SIG-M5 (cell line): ENCODE measurements at regions not wholly inside any gene's neighbourhood (a gene's known extent, or its start where the extent isn't known, plus 50 kb on each side); places are given as distances from the start of the nearest gene placed in this dataset.

ENCODE experiments used
- DNase-seq: peaks from one replicate; lab custom pipeline; 2025; lab: John Stamatoyannopoulos, UW

DNA sequence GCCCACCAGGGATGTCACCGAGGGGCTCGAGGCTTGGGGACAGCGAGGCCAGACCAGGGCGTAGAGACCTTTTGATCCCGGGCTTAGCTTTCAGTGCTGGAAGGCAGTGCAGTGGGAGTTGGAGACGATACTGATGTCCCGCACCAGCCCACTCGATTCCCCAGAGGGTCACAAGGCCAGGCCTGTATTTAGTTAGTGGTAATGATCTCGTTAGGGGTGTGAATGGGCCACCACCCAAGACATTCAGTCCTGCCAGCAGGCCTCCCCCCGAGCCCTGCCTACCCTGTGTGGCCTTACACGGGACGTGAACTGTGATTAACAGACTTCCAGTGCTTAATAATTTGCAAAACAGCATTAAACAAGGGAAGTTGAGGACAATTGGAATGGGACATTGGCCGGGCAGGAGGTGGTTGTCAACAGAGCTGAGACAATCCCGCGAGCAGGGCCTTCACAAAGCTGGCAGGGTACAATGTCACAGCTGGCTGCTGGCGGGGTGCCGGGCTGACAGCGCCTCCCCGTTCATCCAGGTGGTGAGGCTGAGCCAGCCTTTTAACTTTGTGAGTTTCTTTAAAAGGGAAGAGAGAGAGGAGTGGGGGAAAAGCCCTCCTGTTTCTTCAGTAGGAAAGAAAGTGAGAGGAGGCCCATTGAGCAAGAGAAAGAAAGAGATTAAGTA lies 175.3 kb upstream of the RALGAPA2 start:
- no peak for DNase-seq

DNA sequence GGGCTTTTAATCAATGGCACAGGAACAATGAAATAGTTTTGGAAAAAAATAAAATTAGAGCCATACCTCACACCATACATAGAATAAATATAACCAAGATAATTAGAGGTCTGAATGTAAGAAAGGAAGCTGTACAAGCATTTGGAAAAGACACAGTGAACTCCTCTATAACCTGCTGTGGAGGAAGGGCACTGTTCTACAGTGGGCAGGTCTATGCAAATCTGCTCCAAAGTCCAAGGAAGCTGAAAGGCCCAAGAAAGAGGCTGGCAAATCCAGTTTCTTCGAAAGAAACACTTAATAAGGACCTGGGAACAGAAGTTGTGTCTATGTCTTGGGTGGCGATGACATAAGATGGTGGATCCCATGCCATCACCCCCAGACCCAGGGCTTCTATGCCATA lies 169.4 kb upstream of the RALGAPA2 start:
- no peak for DNase-seq

DNA sequence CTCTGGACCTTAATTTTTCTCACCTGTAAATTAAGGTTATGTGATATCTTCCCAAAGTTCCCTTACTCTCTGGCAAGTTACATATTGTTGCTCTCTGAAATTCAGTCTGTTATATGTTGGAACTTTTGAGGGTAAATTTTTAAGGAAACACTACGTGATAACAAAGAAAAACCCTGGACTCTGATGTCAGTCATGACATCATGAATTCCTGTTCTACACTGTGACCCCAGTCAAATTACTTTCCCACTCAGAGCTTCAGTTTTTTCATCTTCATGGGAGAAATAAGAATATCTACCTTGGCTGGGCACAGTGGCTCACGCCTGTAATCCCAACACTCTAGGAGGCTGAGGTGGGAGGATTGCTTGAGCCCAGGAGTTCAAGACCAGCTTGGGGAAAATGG lies 164.6 kb upstream of the RALGAPA2 start:
- DNase-seq, result no peak

DNA sequence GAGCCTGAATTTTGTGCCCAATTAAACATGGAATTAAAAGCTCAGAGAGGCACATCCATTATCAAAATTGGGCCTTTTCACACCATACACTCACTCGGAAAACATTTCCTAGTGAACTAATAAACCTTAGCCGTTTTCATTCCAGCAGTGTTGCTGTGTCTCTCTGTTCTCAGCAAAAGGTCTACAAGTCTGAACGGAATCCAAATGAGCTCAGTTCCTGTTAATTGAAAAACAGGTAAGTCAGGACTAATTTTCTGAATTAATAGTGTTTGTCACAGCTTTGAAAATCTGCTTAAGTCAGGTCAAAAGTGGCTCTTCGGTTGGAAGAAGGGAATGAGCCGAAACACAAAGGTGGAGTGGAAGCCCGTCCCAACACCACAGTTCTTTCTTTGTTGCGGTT lies 163.3 kb upstream of the RALGAPA2 start:
- DNase-seq, result no peak

DNA sequence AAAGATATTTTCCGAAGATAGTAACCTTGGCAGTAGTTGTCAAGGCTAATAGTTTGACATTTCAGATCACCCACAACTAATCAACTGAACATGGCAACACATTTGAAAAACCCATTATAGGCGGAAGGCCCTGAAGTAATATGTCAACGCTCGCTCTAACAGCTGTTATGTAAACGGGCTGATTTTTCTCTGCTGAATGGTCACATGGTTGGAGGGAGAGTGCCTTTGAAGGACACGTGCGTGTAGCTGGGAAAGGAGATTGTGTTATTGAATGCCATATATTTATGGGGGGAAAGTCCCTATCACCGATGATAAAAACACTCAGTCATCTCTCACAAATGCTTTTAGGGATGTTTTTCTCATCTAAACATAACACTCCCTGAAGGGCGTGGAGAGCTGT lies 160.0 kb upstream of the RALGAPA2 start:
- DNase-seq, result no peak

DNA sequence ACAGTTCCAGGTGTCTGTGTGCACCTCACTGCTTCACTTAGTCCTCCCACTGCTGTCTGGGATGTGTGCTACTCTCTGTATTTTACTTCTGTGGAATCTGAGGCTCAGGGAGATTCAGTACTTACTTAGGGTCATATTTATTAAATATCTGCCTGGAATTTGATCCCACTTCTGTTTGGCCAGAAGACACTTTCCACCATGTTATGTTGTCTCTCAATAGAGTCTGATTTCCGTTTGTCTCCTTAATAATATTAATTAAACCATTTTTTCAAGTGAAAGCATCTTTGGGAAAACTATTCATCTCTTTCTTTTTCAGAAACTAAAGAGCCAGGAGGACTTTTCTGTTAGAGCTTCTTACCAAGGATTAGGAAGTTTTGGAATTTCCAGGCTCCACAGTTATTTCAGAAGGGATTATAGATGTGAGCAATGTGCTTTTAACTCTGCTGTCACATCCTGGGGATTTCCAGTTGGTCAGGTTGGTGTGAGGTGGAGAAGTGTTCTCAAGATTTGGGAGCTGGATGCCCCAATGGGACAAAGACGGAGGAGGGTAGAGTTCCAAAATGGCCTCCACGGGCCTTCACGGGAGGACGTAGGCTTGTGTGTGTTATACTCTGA lies 156.8 kb upstream of the RALGAPA2 start:
- DNase-seq, result no peak

DNA sequence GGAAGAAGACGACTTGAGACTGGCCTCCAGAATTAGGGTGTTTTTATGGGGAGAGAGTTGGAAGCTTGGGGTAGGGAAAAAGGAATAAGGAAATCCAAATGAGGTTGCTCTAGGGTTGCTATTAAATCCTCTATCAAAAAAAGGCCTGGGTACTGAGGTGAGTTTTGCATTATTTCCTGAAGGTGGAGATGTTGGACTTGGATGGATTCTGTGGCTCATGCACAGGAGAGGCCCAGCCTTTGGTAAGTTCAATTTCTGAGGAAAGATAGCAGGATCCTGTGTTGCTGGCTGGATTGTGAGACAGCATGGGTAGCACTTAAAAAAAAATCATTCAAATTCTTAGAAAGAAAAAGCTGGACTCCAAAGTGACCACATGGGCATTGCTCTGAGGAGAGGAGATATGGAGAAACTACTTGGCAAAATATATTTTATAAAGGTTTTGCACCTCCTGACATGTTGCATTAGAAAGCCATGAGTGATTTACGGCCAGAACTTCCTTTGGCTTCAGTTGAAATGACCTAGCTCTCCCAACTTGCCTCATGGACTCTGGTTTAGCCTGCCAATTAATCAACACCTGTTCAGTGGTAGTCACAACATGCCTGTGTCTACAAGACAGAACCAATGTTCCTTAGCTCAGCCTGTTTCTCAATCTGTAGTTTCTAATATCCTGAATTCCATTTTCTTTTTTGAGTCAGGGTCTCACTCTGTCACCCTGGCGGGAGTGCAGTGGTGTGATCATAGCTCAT lies 152.1 kb upstream of the RALGAPA2 start:
- no peak for DNase-seq

DNA sequence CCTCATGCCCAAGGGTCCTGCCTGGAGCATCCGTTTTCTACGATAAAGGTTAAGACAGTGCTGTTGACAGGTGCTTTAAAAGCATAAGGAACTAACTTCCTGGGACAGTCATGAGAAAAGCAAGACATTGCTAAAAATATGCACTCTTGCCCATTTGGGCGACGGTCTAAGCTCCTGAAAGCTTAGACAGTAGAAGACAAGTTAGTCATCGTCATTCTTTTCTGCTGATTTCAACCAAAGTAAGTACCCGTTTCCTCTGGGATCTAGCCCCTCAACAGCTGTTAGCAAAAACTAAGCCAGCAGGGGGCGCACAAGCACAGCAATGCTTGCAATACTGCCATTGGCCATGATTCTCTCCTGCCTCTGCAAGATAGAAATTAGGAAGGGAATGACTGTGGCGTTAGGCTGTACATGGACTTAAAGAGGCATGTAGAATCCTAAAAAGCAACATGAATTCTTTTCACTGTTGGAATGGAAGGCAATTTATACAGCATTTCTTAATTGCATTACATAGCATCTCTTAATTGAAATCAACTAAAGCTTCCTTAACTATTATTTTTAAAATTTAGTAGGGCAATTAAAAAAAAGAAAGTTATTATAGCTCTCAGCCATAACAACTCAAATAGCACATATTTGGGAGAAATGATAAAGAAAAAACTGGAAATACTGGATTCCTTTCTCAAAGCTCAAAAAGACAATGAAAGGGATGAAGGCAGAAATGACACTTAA lies 147.8 kb upstream of the RALGAPA2 start:
- peak; percentile 75 for DNase-seq

DNA sequence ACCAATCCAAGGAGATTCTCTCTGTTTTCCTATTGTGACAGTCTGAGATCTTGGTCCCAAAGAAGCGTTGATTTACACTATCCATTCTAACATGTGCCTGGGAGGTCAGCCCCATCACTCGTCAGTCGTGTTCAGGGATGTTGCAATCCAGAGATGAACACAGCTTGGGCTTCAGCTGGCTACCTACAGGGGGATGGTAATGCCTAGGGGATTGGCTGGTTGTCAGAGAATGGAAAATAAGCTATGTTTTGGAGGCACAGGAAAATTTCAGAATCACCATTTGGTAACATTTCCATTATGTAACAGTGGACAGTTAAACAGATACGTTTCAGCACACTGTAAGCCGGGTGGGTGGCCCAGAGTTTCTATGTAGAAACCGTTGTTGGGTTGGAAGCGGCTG lies 147.1 kb upstream of the RALGAPA2 start:
- no peak for DNase-seq

DNA sequence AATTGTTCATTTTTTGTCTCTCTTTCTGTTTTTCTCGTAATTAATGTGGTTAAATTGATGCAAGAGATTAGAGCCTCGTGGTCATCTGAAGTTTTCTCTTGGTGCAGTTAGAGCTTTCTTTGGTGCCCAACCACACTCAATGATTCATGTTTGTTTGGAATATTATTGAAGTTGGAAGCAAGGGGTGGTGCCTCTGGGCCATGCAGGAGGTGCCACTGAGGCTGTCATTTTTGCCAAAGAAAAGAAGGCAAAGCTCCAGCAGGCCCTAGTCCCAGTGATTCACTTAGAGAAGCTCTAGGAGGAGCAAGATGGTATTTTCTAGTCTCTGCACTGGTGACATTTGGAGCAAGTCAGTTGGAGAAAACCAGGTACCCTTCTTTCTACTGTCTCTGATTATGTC lies 144.5 kb upstream of the RALGAPA2 start:
- no peak for DNase-seq

DNA sequence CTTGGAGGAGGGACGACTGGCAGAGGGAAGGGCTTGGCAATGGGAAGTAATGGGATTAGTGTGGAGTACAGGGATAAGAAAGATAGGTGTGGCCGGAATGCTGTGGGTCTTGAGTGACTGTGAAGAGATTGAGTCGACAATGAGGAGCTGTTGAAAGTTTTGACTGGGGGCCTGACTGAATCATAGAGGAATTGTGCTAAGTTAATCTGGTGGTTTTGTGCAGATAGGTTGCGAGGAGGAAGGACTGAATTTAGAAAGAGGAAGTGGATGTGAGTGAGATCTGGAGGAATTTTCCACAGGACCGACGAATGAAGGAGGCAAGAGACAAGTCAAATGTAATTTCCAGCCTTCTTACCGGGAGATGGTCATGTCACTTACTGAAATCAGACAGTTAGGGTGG lies 143.9 kb upstream of the RALGAPA2 start:
- peak; percentile 47 for DNase-seq

DNA sequence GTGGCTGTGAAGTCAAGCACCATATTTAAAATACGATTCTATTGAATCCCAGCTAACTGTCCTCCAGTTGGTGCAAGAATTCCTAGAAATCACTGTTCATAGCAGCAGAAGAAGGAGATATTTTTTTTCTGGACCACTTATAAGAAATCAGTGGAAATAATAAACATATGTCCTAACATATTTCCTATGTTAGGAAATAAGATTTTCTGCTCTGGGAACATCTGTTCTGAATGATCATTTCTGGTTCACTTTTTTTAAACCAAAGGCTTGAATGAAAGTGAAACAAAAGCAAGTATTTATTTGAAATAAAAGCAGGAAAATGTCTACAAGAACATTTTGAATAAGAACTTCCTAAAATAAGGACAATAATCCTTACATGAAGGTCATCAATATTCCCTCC lies 138.9 kb upstream of the RALGAPA2 start:
- no peak for DNase-seq

DNA sequence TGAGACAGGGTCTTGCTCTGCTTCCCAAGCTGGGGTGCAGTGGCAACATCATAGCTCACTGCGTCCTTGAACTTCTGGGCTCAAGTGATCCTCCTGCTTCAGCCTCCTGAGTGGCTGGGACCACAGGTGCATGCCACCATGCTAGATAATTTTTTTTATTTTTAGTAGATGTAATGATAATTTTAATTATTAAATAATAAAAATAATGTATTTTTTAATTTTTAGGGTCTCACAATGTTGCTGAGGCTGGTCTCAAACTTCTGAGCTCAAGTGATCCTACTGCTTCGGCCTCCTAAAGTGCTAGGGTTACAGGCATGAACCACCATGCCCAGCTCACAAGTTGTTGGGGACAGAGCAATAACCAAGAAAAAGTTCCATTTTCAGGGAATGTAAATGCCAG lies 138.0 kb upstream of the RALGAPA2 start:
- no peak for DNase-seq

DNA sequence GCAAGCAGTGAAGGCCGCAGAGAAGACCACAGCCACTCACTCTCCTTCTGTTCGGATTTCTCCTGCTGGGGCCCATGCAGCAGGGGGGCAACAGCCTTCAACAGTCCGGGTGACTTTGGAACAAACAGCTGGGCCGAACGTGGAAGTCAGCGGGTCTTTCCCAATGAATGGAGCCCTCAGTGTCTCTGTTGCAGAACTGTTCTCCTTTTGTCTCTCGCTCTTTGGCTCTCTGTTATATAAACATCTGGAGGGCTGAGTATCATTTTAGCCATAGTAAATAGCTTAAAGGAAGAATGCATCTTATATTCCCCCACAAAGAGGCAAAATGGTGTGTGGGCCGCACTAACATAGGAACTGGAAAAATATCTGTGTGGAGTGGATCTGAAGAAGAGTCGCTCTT lies 136.7 kb upstream of the RALGAPA2 start:
- DNase-seq, result no peak

DNA sequence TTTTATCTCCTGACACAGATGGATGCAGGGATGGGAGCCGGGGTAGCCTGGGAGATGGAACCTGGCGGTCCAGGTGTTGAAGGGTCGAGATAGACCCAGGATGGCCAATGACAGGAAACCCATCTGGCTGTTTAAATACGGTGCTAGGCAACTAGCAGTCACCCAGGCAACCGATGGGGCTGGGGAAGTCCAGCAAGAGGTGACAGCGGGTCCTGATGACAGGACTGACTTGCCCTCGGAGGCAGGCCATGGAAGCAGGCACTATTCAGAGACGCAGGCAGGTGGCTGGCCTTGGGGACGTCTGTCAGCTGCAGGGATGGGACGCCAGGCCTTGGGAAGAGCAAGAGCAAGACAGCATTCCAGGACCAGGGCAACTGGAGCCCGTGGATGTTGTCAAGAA lies 135.4 kb upstream of the RALGAPA2 start:
- DNase-seq, result no peak

DNA sequence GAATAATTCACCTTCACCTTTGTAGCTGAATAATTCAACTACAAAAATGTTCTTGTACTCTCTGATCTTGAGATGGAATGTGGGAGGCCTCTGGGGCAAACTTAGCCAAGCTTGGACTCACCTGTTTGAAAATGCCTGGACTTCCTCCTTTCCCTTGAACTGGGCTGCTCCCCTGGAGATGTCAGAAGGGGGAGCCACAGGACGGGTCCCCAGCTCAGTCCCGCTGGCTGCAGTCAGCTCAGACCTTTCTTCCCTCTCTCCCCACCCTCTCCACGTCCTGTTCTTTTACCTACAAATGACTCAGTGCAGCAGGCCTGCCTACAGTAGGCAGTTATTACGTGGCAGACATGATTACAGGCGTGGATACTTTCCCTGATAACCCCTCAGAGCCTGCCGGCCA lies 131.5 kb upstream of the RALGAPA2 start:
- no peak for DNase-seq

DNA sequence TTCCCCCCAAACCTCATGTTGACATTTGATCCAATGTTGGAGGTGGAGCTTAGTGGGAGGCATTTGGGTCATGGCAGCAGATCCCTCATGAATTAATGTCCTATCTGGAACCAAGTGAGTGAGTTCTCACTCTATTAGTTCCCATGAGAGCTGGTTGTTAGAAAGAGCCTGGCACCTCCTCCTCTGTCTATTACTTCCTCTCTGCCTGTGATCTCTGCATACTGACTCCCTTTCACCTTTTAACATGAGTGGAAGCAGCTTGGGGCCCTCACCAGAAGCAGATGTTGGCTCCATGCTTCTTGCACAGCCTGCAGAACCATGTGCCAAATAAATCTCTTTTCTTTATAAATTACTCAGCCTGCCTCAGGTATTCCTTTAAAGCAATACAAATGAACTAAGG lies 127.3 kb upstream of the RALGAPA2 start:
- DNase-seq, result no peak

DNA sequence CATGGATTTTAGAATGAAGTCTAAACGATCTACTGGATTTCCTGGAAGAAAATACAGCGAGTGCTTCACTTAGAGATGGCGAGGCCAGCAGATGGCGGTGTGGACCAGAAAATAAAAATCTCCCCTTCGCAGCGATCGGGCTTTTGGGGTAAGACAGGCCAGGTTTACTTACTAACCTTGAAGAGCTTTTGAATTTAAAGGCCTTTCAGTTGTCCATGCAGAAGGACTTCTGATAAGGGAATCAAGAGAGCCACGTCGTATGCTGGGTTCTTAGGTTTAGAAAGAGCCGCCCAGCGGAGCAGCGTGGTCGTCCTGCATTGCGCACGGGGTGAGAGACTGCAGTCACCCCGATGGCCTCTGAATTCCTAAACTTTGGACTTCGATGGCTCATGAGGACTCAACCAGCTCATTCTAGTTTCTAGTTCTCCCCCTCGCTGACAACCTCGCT lies 125.2 kb upstream of the RALGAPA2 start:
- peak; percentile 27 for DNase-seq

DNA sequence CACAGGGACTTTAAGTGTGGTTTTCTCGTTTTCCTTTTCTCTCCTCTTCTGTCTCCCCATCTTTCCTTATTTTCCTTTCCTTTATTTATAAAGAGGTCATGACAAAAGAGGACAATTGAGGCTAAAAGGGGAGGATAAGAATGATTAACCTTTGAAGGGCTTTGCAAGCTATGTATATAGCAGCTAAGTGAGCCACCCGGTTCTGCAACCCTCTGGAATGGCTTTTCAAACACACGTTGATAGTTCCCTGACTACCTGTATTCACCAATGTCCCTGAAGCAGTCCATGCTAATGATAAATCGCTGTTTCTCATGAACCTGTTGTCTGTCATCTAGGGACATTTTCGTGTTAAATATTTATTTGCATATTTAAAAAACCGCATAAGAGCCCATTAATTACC lies 124.4 kb upstream of the RALGAPA2 start:
- DNase-seq, result no peak

DNA sequence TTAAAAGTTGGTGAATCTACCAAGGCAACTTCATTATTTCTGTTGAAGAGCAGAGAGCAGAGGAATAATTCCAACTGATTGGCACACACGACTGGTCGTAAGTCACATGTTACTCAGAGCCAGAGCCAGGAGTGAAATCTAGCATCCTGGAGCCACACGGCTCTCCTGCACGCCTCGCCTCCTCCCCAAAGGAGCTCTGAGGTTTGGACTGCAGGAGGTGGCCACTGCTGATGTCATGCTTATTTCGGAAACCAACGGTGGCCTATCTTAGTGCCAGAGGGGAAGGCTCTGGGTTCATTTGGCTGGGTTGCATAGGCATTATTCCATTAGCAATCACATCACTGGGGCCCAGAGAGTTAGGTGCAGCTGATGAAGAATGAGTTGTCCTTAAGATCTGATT lies 123.5 kb upstream of the RALGAPA2 start:
- no peak for DNase-seq

DNA sequence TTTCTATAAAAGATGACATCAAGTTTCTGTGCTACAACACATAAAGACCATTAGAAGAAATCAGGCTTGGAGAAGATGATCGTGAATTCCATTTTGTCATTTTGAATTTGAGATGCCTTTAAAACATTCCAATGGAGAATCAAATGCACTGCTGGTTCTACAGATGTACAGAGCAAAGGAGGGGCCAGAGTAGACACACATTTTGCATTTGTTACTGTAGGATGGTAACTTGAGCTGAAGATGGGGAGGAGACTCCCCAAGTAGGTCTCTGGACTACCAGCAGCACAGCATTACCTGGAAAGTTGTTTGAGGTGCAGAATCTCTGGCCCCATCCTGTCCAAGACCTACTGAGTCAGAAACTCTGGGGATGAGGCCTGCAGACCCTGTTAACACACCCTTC lies 121.6 kb upstream of the RALGAPA2 start:
- no peak for DNase-seq

DNA sequence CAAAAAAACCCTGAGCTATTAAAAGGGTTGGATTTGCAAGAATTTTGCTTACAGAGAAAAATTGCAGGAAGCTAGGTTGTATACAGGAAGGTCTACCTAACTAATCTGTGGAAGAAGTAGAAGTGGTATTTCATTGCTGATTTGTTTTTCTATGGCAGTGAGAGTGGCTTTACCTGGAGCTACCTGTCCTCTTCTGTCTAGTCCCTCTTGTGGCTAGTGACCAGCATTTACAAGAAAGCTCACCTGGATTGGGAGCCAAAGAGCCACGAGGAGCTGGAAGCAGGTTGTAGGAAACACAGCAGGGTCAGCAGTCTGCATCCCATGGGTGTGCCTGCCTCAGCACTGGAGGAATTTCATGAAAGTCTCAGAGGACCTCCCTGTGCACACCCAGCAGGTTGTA lies 120.3 kb upstream of the RALGAPA2 start:
- no peak for DNase-seq

DNA sequence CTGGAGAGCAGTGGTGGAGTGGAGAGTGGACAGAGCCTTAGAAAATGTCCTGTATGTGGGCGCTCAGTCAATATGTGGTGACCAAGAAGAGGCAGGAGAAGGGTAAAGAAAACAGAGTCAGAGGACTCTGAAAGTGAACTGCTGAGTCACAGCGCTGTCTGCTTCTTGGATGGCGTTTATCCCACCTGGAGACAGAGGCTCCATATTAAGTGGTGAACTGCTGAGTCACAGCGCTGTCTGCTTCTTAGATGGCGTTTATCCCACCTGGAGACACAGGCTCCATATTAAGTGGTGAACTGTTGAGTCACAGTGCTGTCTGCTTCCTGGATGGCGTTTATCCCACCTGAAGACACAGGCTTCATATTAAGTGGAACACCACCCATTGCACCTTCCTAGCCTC lies 119.3 kb upstream of the RALGAPA2 start:
- DNase-seq, result no peak
